ENCODE measurements at regions not wholly inside any gene's neighbourhood (a gene's known extent, or its start where the extent isn't known, plus 50 kb on each side); places are given as distances from the start of the nearest gene placed in this dataset.

- H3K4me3 ChIP-seq (replicated peaks; ENCODE audit: insufficient read depth, low read length): no peak overlapping the region
- DNase-seq (ENCODE audit: low read depth in 1 of 2, low spot score in 1 of 2): no peak
- H3K27me3 ChIP-seq (ENCODE audit: insufficient read depth, poor library complexity, severe bottlenecking): no peaks in the 10 kb centered on the region
- no peak for TF ChIP-seq CTCF (IDR thresholded peaks at IDR 0.05; ENCODE audit: insufficient read depth, low read length)
- H3K27ac ChIP-seq (replicated peaks): no peak overlapping the region
These were observed 363.2 kb upstream of the MPDZ start for GRCh38 chr9:13642646-13643045.

- no peak for DNase-seq (ENCODE audit: low read depth in 1 of 2, low spot score in 1 of 2)
- no peak overlapping the region for H3K4me3 ChIP-seq (replicated peaks; ENCODE audit: insufficient read depth, low read length)
- no peak overlapping the region for H3K27ac ChIP-seq (replicated peaks)
- TF ChIP-seq CTCF (IDR thresholded peaks at IDR 0.05; ENCODE audit: insufficient read depth, low read length) (no peak), POLR2AphosphoS5 (IDR thresholded peaks at IDR 0.05; ENCODE audit: low read depth) (no peak), REST (IDR thresholded peaks at IDR 0.05; ENCODE audit: insufficient replicate concordance, low read depth) (no peak)
- H3K27me3 ChIP-seq (ENCODE audit: insufficient read depth, poor library complexity, severe bottlenecking): no peaks in the 10 kb centered on the region
These were observed 349.6 kb upstream of the MPDZ start for GRCh38 chr9:13629067-13629466.

- DNase-seq (ENCODE audit: low read depth in 1 of 2, low spot score in 1 of 2): no peak
- Histone ChIP-seq H3K4me3 (replicated peaks; ENCODE audit: insufficient read depth, low read length) (no peak overlapping the region), H3K27me3 (ENCODE audit: insufficient read depth, poor library complexity, severe bottlenecking) (no peaks in the 10 kb centered on the region), H3K27ac (replicated peaks) (no peak overlapping the region)
- no peak for TF ChIP-seq POLR2AphosphoS5 (IDR thresholded peaks at IDR 0.05; ENCODE audit: low read depth)
- no peak for TF ChIP-seq REST (IDR thresholded peaks at IDR 0.05; ENCODE audit: insufficient replicate concordance, low read depth)
- no peak for TF ChIP-seq GABPA (IDR thresholded peaks at IDR 0.05; ENCODE audit: low read depth)
- TF ChIP-seq SPI1 (IDR thresholded peaks at IDR 0.05; ENCODE audit: borderline replicate concordance, low read depth): no peak
- no peak for TF ChIP-seq CTCF (IDR thresholded peaks at IDR 0.05; ENCODE audit: insufficient read depth, low read length)
These were observed 349.0 kb upstream of the MPDZ start for GRCh38 chr9:13628526-13628925.

GRCh38 chr9:13627502-13627901 lies 348.0 kb upstream of the MPDZ start:
- Histone ChIP-seq H3K4me3 (replicated peaks; ENCODE audit: insufficient read depth, low read length) (no peak overlapping the region), H3K27me3 (ENCODE audit: insufficient read depth, poor library complexity, severe bottlenecking) (no peaks in the 10 kb centered on the region), H3K27ac (replicated peaks) (no peak overlapping the region)
- no peak for TF ChIP-seq CTCF (IDR thresholded peaks at IDR 0.05; ENCODE audit: insufficient read depth, low read length)
- DNase-seq (ENCODE audit: low read depth in 1 of 2, low spot score in 1 of 2): no peak
